GM13977 (cell line): ENCODE measurements at regions not wholly inside any gene's neighbourhood (a gene's known extent, or its start where the extent isn't known, plus 50 kb on each side); places are given as distances from the start of the nearest gene placed in this dataset.

Experiments
- DNase-seq: peaks from one replicate; pipeline ENCODE4 v3.0.0; 2012; ENCODE audit warnings: low spot score
- CTCF ChIP-seq: IDR thresholded peaks from 2 replicates; pipeline ENCODE4 v1.5.1; 2012; ENCODE audit warnings: mild to moderate bottlenecking, control low read depth; ENCODE audit not compliant: insufficient read depth; ENCODE audit errors: extremely low read depth, missing control alignments
- in situ Hi-C: fragments of 300-500 bp; cut with MboI; formaldehyde crosslinking; loops from one replicate; pipeline ENCODE4 v1.12.0; 2022; ENCODE audit warnings: low sequenced_read_pairs, low pct_unique_long_range_greater_than_20kb, mixed read lengths, inconsistent platforms; ENCODE audit not compliant: unreplicated experiment

GRCh38 chr22:22954656-22955055 lies 67.0 kb downstream of the IGLL5 start:
- in situ Hi-C loops: loop anchor here (5.0 to 10.0 kb wide), 4 partner anchors 547 to 750 kb away; no protein-coding TSS in a partner anchor
- peak; percentile 92 for TF ChIP-seq CTCF
- no peak for DNase-seq

- in situ Hi-C loops: loop anchor here (10.0 kb wide), 2 partner anchors 581 to 751 kb away; no protein-coding TSS in a partner anchor
- no peak for DNase-seq
- TF ChIP-seq CTCF: no peak
Observed at GRCh38 chr22:22955276-22955798, 67.7 kb downstream of the IGLL5 start.

- in situ Hi-C loops: loop anchor here (10.0 kb wide), 2 partner anchors 581 to 751 kb away; no protein-coding TSS in a partner anchor
- no peak for DNase-seq
- TF ChIP-seq CTCF: peak; percentile 82
Observed at GRCh38 chr22:22955866-22956535, 68.4 kb downstream of the IGLL5 start.

- in situ Hi-C loops: loop anchor here (10.0 kb wide), 2 partner anchors 582 to 752 kb away; no protein-coding TSS in a partner anchor
- no peak for DNase-seq
- no peak for TF ChIP-seq CTCF
Observed at GRCh38 chr22:22957090-22957489, 69.5 kb downstream of the IGLL5 start.

GRCh38 chr22:22958621-22959020 lies 71.0 kb downstream of the IGLL5 start:
- DNase-seq: no peak
- in situ Hi-C loops: loop anchor here (10.0 kb wide), 2 partner anchors 584 to 754 kb away; no protein-coding TSS in a partner anchor
- no peak for TF ChIP-seq CTCF

- in situ Hi-C loops: loop anchor here (10.0 kb wide), 2 partner anchors 584 to 754 kb away; no protein-coding TSS in a partner anchor
Observed at GRCh38 chr22:22959147-22959827, 71.7 kb downstream of the IGLL5 start.

More at GRCh38 chr22:22959147-22959827, 71.7 kb downstream of the IGLL5 start:
- TF ChIP-seq CTCF: peak; percentile 97
- no peak for DNase-seq
